ENCODE measurements at regions not wholly inside any gene's neighbourhood (a gene's known extent, or its start where the extent isn't known, plus 50 kb on each side); places are given as distances from the start of the nearest gene placed in this dataset.

GRCh38 chrX:39613482-39613995 lies 484.2 kb downstream of the BCOR start:
- ChIA-PET CTCF (no interaction called here), POLR2A (no interaction called here), RAD21 (ENCODE audit: low non-redundant PET in 1 of 2, low total read pairs in 2 of 2, uncharacterized antibody in 2 of 2, unreplicated experiment in 2 of 2) (no interaction called here)
- BruUV-seq (replicated peaks) = no TSS peak
- peaks cover 0 to 7% of the 10 kb centered on the region in 2 experiments; a peak in 1 of 4 replicates for H3K4me1 ChIP-seq (ENCODE audit: control insufficient read depth in 1 of 2, insufficient read depth in 2 of 2, low read length in 2 of 2)
- no peaks in the 10 kb centered on the region for H3K36me3 ChIP-seq (ENCODE audit: control insufficient read depth in 1 of 2, insufficient read depth in 2 of 2, low read length in 2 of 2)
- no peaks in the 10 kb centered on the region for H3K27me3 ChIP-seq (ENCODE audit: insufficient read depth, low read length)
- H3K27ac ChIP-seq (ENCODE audit: low read depth, low read length) = no peak overlapping the region
- no peak overlapping the region for H3K9ac ChIP-seq (ENCODE audit: low read length)
- no peaks in the 10 kb centered on the region for H3K9me3 ChIP-seq (ENCODE audit: control insufficient read depth in 1 of 2, insufficient read depth in 1 of 2, low read depth in 1 of 2, low read length in 2 of 2)
- H3K9me2 ChIP-seq (ENCODE audit: insufficient read depth) = no peaks in the 10 kb centered on the region
- TF ChIP-seq SRF (IDR thresholded peaks at IDR 0.05; ENCODE audit: low read depth) (no peak), EZH2 (IDR thresholded peaks at IDR 0.05) (no peak), MAX (IDR thresholded peaks at IDR 0.05) (no peak), TCF7L2 (IDR thresholded peaks at IDR 0.05; ENCODE audit: borderline replicate concordance, extremely low read depth, insufficient read depth, insufficient read length) (no peak), CBX3 (IDR thresholded peaks at IDR 0.05; ENCODE audit: low read depth) (no peak), ELF1 (IDR thresholded peaks at IDR 0.05; ENCODE audit: borderline replicate concordance, low read depth) (no peak), ATF3 (IDR thresholded peaks at IDR 0.05) (no peak), EGR1 (IDR thresholded peaks at IDR 0.05; ENCODE audit: low read depth) (no peak), YY1 (IDR thresholded peaks at IDR 0.05; ENCODE audit: extremely low read depth, insufficient replicate concordance, low read depth, low read length) (no peak), FOSL1 (IDR thresholded peaks at IDR 0.05; ENCODE audit: low read depth) (no peak), ZFX (IDR thresholded peaks at IDR 0.05) (no peak), ZNF274 (IDR thresholded peaks at IDR 0.05; ENCODE audit: low read depth, low read length) (no peak), CTCF (IDR thresholded peaks at IDR 0.05 in 2 of 3, conservative IDR thresholded peaks at IDR 0.05 in 1 of 3; ENCODE audit: borderline replicate concordance in 1 of 3, insufficient read depth in 1 of 3, low read depth in 2 of 3, low read length in 2 of 3) (no peak), JUND (IDR thresholded peaks at IDR 0.05) (no peak), ZBTB33 (IDR thresholded peaks at IDR 0.05; ENCODE audit: extremely low read depth, insufficient replicate concordance, low read length) (no peak), POLR2AphosphoS5 (IDR thresholded peaks at IDR 0.05; ENCODE audit: low read depth, low read length) (no peak), POLR2A (IDR thresholded peaks at IDR 0.05; ENCODE audit: borderline replicate concordance, extremely low read depth, insufficient read depth, insufficient read length) (no peak), CEBPB (IDR thresholded peaks at IDR 0.05; ENCODE audit: low read depth) (no peak)
- no peaks in the 10 kb centered on the region for H4K20me1 ChIP-seq (ENCODE audit: insufficient read depth)
- intact Hi-C loops (cut with micrococcal nuclease) = no loop called here
- peak overlapping the region; percentile 35 to 47 for H3K4me3 ChIP-seq (replicated peaks in 1 of 2; ENCODE audit: low read depth in 1 of 2, low read length in 2 of 2)
- DNase-seq (ENCODE audit: low read depth, low spot score) (no peak), ATAC-seq (peak; percentile 76)
- H2AFZ ChIP-seq (ENCODE audit: low read depth, low read length, poor library complexity, severe bottlenecking) = peak overlapping the region; percentile 45
- no peaks in the 10 kb centered on the region for H3K79me2 ChIP-seq (ENCODE audit: insufficient read depth, low read length)
- peak overlapping the region; percentile 71 for H3K4me2 ChIP-seq (ENCODE audit: low read length)

Measured in HCT116 (cell line).